ENCODE measurements at regions not wholly inside any gene's neighbourhood (a gene's known extent, or its start where the extent isn't known, plus 50 kb on each side); places are given as distances from the start of the nearest gene placed in this dataset.

DNA sequence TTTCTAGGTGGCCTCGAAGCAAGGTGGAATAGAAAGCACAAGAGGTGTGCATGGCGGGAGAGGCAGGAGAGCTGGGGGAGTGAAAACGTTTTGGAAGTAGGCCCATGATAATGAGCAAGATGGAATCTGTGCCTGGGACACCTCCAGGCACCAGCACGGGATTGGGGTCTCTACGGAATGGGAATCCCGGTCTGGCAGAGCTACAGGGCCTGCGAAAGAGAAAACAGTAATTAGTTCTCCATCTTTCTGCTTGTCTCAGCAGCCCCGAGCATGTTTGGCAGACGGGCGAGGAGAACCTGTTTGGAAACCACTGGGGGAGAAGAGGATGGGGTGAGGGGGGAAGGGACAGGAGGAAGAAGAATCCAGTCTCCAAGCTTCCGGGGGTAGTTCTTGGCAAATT lies 258.7 kb downstream of the SOX9 start:
- H3K27ac ChIP-seq (ENCODE audit: low read depth in 1 of 2, low read length in 1 of 2), result no peak overlapping the region
- TF ChIP-seq, protein P1, sequence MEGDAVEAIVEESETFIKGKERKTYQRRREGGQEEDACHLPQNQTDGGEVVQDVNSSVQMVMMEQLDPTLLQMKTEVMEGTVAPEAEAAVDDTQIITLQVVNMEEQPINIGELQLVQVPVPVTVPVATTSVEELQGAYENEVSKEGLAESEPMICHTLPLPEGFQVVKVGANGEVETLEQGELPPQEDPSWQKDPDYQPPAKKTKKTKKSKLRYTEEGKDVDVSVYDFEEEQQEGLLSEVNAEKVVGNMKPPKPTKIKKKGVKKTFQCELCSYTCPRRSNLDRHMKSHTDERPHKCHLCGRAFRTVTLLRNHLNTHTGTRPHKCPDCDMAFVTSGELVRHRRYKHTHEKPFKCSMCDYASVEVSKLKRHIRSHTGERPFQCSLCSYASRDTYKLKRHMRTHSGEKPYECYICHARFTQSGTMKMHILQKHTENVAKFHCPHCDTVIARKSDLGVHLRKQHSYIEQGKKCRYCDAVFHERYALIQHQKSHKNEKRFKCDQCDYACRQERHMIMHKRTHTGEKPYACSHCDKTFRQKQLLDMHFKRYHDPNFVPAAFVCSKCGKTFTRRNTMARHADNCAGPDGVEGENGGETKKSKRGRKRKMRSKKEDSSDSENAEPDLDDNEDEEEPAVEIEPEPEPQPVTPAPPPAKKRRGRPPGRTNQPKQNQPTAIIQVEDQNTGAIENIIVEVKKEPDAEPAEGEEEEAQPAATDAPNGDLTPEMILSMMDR (IDR thresholded peaks at IDR 0.05; ENCODE audit: control extremely low read depth, extremely low read depth), result no peak
- no peak overlapping the region for H3K4me3 ChIP-seq
- WGBS, 2 donors, result 76 to 78% methylated on average over 11 of the region's 11 CpGs
- ATAC-seq (ENCODE audit: insufficient read depth, low FRiP score), result no peak
- no peak for DNase-seq
- peaks cover 0 to 3% (median 0%) of the 10 kb centered on the region in 3 donors for H3K27me3 ChIP-seq (ENCODE audit: control insufficient read depth in 3 of 3, insufficient read depth in 3 of 3, low read length in 2 of 3)
- no peaks in the 10 kb centered on the region for H3K36me3 ChIP-seq (ENCODE audit: control insufficient read depth in 4 of 4, insufficient read depth in 4 of 4, low read length in 4 of 4)
- peaks cover 0 to 20% (median 3%) of the 10 kb centered on the region in 5 donors for H3K4me1 ChIP-seq (ENCODE audit: control insufficient read depth in 5 of 5, insufficient read depth in 5 of 5, low read length in 5 of 5)
- no peaks in the 10 kb centered on the region for H3K9me3 ChIP-seq (ENCODE audit: control insufficient read depth in 4 of 4, insufficient read depth in 3 of 4, low read length in 3 of 4)
- no peak overlapping the region for H3K9ac ChIP-seq (ENCODE audit: insufficient read depth in 1 of 2, low read length in 2 of 2)

GRCh38 chr17:72380120-72380519 lies 259.3 kb downstream of the SOX9 start:
- 87 to 90% methylated on average over 6 of the region's 6 CpGs for WGBS, 2 donors

GRCh38 chr17:72380737-72381136 lies 259.9 kb downstream of the SOX9 start:
- H3K9ac ChIP-seq (ENCODE audit: insufficient read depth in 1 of 2, low read length in 2 of 2), result no peak overlapping the region
- TF ChIP-seq, protein P1 (IDR thresholded peaks at IDR 0.05; ENCODE audit: control extremely low read depth, extremely low read depth), result no peak
- H3K9me3 ChIP-seq (ENCODE audit: control insufficient read depth in 4 of 4, insufficient read depth in 3 of 4, low read length in 3 of 4), result no peaks in the 10 kb centered on the region
- ATAC-seq (ENCODE audit: insufficient read depth, low FRiP score), result no peak
- H3K27me3 ChIP-seq (ENCODE audit: control insufficient read depth in 3 of 3, insufficient read depth in 3 of 3, low read length in 2 of 3), result peaks cover 0 to 3% (median 0%) of the 10 kb centered on the region in 3 donors
- 78 to 83% methylated on average over 1 of the region's 1 CpG for WGBS, 2 donors
- H3K27ac ChIP-seq (ENCODE audit: low read depth in 1 of 2, low read length in 1 of 2), result no peak overlapping the region
- H3K4me3 ChIP-seq, result no peak overlapping the region
- no peak for DNase-seq
- H3K36me3 ChIP-seq (ENCODE audit: control insufficient read depth in 4 of 4, insufficient read depth in 4 of 4, low read length in 4 of 4), result no peaks in the 10 kb centered on the region
- H3K4me1 ChIP-seq (ENCODE audit: control insufficient read depth in 5 of 5, insufficient read depth in 5 of 5, low read length in 5 of 5), result peaks cover 0 to 20% (median 3%) of the 10 kb centered on the region in 5 donors

More at GRCh38 chr17:72380120-72380519, 259.3 kb downstream of the SOX9 start:
- H3K9ac ChIP-seq (ENCODE audit: insufficient read depth in 1 of 2, low read length in 2 of 2), result no peak overlapping the region
- no peak overlapping the region for H3K4me3 ChIP-seq
- no peaks in the 10 kb centered on the region for H3K36me3 ChIP-seq (ENCODE audit: control insufficient read depth in 4 of 4, insufficient read depth in 4 of 4, low read length in 4 of 4)
- peaks cover 0 to 3% (median 0%) of the 10 kb centered on the region in 3 donors for H3K27me3 ChIP-seq (ENCODE audit: control insufficient read depth in 3 of 3, insufficient read depth in 3 of 3, low read length in 2 of 3)
- ATAC-seq (ENCODE audit: insufficient read depth, low FRiP score), result no peak
- no peak overlapping the region for H3K27ac ChIP-seq (ENCODE audit: low read depth in 1 of 2, low read length in 1 of 2)
- peaks cover 0 to 20% (median 3%) of the 10 kb centered on the region in 5 donors for H3K4me1 ChIP-seq (ENCODE audit: control insufficient read depth in 5 of 5, insufficient read depth in 5 of 5, low read length in 5 of 5)
- TF ChIP-seq, protein P1 (IDR thresholded peaks at IDR 0.05; ENCODE audit: control extremely low read depth, extremely low read depth), result no peak
- no peaks in the 10 kb centered on the region for H3K9me3 ChIP-seq (ENCODE audit: control insufficient read depth in 4 of 4, insufficient read depth in 3 of 4, low read length in 3 of 4)
- DNase-seq, result no peak
